IPS-18c (cell line): ENCODE measurements at regions not wholly inside any gene's neighbourhood (a gene's known extent, or its start where the extent isn't known, plus 50 kb on each side); places are given as distances from the start of the nearest gene placed in this dataset.

Source experiments
- H3K4me3 ChIP-seq: 2 replicates; pipeline ENCODE4 v1.7.0; 2013; ENCODE audit warnings: low read depth, mild to moderate bottlenecking, low read length, moderate library complexity; ENCODE audit not compliant: insufficient read depth
- H3K9me3 ChIP-seq: one replicate; pipeline ENCODE4 v1.6.1; 2013; ENCODE audit warnings: mild to moderate bottlenecking, low read length, moderate library complexity; ENCODE audit not compliant: control insufficient read depth, insufficient read depth

DNA sequence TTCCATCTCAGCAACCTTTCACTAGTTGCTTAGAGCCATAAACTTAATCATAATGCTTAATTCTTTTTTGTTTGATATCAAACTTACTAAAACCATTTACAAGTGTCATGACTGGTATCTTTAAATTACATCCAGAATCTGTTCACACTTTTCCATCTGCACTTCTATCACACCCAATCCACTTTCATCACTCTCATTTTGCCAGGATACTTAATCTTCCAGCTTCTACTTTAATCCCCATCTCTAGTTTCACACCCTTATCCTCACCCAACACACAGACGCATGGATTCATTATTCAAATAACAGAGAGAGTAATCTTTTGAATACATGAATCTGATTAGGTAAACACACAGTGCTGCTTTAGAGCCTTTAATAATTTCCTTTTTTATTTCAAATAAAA lies 828.4 kb downstream of the HACE1 start:
- Histone ChIP-seq H3K9me3 (no peaks in the 10 kb centered on the region), H3K4me3 (no peak overlapping the region)

GRCh38 chr6:104022126-104022525 lies 837.6 kb downstream of the HACE1 start:
- H3K4me3 ChIP-seq, result no peak overlapping the region
- H3K9me3 ChIP-seq, result no peaks in the 10 kb centered on the region

DNA sequence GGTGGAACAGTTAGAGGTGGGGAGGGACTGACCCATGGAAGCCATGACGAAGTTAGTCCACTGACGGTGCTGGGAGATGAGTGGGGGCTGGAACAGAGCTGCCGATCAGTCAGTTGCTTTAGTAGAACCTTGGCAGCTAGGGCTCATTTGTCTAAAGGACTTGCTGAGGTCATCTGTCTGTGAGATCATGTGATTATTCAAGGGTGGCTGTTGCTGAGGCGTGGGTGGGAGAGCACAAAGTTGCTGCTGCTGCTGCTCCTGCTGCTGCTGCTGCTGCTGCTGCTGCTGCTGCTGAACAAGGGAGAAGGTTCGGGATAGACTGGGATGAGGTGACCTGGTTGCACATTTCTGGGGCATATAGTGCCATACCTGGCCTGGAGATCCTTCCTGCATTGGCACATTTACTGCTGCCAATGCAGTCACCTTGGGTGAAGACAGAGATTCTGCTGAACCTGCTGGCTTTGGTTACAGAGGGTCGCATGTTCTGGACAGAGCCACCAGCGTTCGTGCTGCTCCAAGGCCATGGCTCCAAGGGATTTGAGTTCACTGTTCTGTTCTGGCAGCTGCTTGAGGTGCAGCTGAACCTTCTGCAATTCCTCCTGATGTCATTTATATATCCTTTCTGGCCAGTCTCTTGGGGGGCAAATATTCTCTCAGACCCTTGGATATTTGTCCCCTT lies 840.5 kb downstream of the HACE1 start:
- H3K9me3 ChIP-seq, result no peaks in the 10 kb centered on the region
- H3K4me3 ChIP-seq, result no peak overlapping the region

- Histone ChIP-seq H3K9me3 (no peaks in the 10 kb centered on the region), H3K4me3 (no peak overlapping the region)
These were observed 842.0 kb downstream of the HACE1 start for GRCh38 chr6:104017410-104018381.

DNA sequence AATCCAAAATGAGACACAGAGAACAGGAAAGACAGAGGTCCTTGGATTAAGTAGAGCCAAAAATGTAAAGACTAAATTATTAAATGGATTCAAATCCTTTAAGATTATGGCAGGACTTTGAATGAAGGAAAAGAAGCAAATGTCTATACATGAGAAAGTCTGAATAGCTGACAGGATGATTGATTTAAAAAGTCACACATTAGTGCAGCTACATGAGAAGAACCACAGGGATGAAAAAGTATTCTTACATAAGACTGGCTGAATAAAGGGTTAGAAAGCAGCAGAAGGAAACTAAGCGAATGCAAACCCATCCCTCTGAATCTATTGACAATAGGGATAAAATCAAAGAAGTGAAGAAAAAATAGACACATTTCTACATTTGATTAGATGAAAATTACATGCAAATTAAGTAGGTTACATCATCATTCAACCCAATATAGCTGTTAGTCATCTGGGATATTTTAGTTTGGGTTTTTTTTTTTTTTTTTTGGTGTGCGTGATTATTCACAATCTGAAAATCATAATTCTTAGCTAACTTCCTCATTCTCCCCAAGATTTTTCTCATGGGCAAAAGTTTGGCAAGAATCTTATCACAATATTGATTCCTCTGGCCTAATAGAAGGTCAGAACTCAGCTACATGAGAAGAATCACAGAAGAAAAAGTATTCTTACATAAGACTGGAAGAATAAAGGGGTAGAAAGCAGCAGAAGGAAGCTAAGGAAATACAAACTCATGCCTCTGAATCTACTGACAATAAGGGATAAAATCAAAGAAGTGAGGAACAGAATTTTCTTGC lies 845.4 kb downstream of the HACE1 start:
- H3K9me3 ChIP-seq, result no peaks in the 10 kb centered on the region
- no peak overlapping the region for H3K4me3 ChIP-seq

GRCh38 chr6:104013312-104013971 lies 846.3 kb downstream of the HACE1 start:
- Histone ChIP-seq H3K9me3 (no peaks in the 10 kb centered on the region), H3K4me3 (no peak overlapping the region)

DNA sequence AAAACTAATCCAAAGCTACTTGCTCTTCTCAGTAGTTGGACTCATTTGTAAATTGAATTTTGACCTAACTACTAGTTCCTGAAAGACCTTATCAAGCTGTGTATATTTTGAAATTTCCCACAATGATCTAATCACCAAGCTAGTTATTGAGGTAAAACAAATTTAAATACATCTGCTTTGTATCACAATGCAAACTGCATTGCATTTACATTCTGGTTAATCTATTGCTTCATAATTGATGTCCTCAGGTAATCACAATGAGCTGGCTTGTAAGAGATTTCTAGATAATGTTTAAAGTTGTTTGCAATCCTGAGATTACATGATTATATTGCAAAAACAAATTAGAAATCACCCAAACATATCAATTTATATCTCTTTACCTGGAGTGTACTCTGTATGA lies 848.8 kb downstream of the HACE1 start:
- no peak overlapping the region for H3K4me3 ChIP-seq
- H3K9me3 ChIP-seq, result no peaks in the 10 kb centered on the region

- H3K4me3 ChIP-seq, result no peak overlapping the region
- H3K9me3 ChIP-seq, result no peaks in the 10 kb centered on the region
These were observed 855.8 kb downstream of the HACE1 start for GRCh38 chr6:104003803-104004516.

- H3K9me3 ChIP-seq, result no peaks in the 10 kb centered on the region
- H3K4me3 ChIP-seq, result no peak overlapping the region
These were observed 864.1 kb downstream of the HACE1 start for GRCh38 chr6:103995571-103995970.

- Histone ChIP-seq H3K4me3 (no peak overlapping the region), H3K9me3 (no peaks in the 10 kb centered on the region)
These were observed 875.9 kb downstream of the HACE1 start for GRCh38 chr6:103983860-103984259.

- Histone ChIP-seq H3K4me3 (no peak overlapping the region), H3K9me3 (no peaks in the 10 kb centered on the region)
These were observed 876.7 kb downstream of the HACE1 start for GRCh38 chr6:103983011-103983410.

DNA sequence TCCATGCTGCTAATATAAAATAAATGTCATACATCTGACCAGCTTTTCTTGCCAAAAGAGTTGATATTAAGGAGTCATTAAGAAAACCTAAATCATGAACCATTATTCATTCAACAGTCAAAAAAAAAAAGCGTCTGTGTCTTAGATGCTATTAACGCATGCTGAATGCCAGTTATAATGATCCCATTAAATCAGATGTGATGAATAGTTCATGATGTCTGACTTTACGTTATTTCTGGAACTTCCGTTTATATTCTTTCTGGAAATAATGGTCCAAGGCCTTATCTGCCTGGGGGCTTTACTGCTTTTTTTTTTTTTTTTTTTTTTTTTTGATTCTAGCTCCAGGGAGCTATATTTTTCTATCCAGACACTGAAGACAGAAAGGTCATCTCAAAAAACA lies 877.1 kb downstream of the HACE1 start:
- Histone ChIP-seq H3K4me3 (no peak overlapping the region), H3K9me3 (no peaks in the 10 kb centered on the region)

DNA sequence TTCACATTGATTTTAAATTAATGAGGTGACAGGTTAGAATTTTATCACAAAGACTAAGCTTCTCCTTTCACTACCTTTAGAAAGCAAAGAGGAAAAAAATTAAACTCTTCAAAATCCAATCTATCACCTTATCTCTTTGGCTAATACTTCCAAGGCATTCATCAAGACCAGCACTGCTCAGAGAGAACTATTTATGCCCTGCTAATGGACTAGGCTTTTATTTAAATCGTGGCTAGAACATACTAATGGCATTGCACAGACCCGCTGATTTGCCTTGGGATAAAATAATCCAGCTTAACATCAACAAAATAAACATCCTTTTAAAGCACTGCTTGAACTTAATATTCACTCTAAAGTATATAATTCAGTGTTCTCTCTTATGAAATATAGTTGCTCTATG lies 880.4 kb downstream of the HACE1 start:
- no peak overlapping the region for H3K4me3 ChIP-seq

GRCh38 chr6:103937389-103937788 lies 922.3 kb downstream of the HACE1 start:
- H3K9me3 ChIP-seq, result no peaks in the 10 kb centered on the region

More for the DNA sequence above, 880.4 kb downstream of the HACE1 start:
- H3K9me3 ChIP-seq, result no peaks in the 10 kb centered on the region

DNA sequence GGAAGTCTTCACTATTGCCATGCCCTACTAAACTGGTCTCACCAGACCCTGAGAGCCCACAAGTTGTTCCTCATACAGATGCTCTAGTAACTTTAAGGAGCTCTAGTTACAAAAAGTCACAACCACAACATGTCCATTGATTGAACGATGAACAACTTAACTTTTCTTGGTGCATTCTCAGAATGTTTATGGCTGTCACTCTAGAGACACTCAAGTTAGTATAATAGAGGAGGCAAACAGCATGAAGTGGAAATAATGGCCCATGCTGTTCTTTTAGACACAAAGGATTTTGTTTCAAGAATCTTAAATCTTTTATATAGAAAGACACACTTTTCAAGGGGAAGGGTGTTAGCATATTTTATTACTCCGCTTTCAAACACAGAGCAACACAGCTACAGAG lies 934.4 kb downstream of the HACE1 start:
- Histone ChIP-seq H3K9me3 (no peaks in the 10 kb centered on the region), H3K4me3 (no peak overlapping the region)

More at GRCh38 chr6:103937389-103937788, 922.3 kb downstream of the HACE1 start:
- H3K4me3 ChIP-seq, result no peak overlapping the region

GRCh38 chr6:103910018-103910417 lies 949.7 kb downstream of the HACE1 start:
- H3K4me3 ChIP-seq, result no peak overlapping the region
- no peaks in the 10 kb centered on the region for H3K9me3 ChIP-seq
